ENCODE measurements at regions not wholly inside any gene's neighbourhood (a gene's known extent, or its start where the extent isn't known, plus 50 kb on each side); places are given as distances from the start of the nearest gene placed in this dataset.

DNA sequence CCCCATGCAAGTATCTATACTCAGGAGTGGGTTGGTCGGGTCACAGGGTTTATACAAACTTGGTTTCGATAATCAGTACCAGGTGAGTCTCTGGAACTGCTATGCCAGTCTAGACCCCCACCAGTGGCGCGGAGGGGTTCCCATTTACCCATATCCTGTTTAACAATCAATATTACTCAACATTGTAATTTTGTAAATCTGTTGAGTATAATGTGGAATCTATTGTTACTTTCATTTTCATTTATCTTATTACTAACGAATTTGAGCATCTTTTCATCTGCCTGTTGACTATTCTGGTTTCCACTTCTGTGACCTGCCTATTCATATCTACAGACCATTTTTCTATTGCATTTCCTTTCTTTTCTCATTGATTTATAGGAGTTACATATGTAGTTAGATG lies 275.2 kb upstream of the CRY1 start:
- TF ChIP-seq ELF4 (IDR thresholded peaks at IDR 0.05) (no peak), FOXA1 (IDR thresholded peaks at IDR 0.05) (no peak), ZNF384 (IDR thresholded peaks at IDR 0.05) (no peak), FOXM1 (IDR thresholded peaks at IDR 0.05; ENCODE audit: borderline replicate concordance) (no peak), SP1 (IDR thresholded peaks at IDR 0.05) (no peak), L3MBTL2 (conservative IDR thresholded peaks at IDR 0.05) (no peak), FOXK2 (IDR thresholded peaks at IDR 0.05) (no peak), ARNT (IDR thresholded peaks at IDR 0.05) (no peak)
- TF ChIP-seq, protein P1, sequence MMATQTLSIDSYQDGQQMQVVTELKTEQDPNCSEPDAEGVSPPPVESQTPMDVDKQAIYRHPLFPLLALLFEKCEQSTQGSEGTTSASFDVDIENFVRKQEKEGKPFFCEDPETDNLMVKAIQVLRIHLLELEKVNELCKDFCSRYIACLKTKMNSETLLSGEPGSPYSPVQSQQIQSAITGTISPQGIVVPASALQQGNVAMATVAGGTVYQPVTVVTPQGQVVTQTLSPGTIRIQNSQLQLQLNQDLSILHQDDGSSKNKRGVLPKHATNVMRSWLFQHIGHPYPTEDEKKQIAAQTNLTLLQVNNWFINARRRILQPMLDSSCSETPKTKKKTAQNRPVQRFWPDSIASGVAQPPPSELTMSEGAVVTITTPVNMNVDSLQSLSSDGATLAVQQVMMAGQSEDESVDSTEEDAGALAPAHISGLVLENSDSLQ (IDR thresholded peaks at IDR 0.05) = no peak
